Astrocyte of the cerebellum (primary cell): ENCODE measurements at regions not wholly inside any gene's neighbourhood (a gene's known extent, or its start where the extent isn't known, plus 50 kb on each side); places are given as distances from the start of the nearest gene placed in this dataset.

Experiments
- DNase-seq: peaks from one replicate; pipeline ENCODE4 v3.0.0-alpha.2; 2011; ENCODE audit warnings: low read depth
- H3K4me3 ChIP-seq: 2 replicates; pipeline ENCODE4 v1.5.1; 2011; ENCODE audit warnings: mild to moderate bottlenecking, low read depth, low read length, moderate library complexity
- in situ Hi-C: cut with HindIII; loops from 2 replicates; pipeline ENCODE4 v1.10.0; 2017; ENCODE audit warnings: low sequenced_read_pairs
- TF ChIP-seq, protein P1 (sequence below): IDR thresholded peaks from 2 replicates; pipeline ENCODE4 v1.5.1; 2012; ENCODE audit warnings: low read length, low read depth, moderate library complexity, mild to moderate bottlenecking; ENCODE audit errors: missing control alignments

- no peak for DNase-seq
- in situ Hi-C loops = no loop called here
- TF ChIP-seq, protein P1, sequence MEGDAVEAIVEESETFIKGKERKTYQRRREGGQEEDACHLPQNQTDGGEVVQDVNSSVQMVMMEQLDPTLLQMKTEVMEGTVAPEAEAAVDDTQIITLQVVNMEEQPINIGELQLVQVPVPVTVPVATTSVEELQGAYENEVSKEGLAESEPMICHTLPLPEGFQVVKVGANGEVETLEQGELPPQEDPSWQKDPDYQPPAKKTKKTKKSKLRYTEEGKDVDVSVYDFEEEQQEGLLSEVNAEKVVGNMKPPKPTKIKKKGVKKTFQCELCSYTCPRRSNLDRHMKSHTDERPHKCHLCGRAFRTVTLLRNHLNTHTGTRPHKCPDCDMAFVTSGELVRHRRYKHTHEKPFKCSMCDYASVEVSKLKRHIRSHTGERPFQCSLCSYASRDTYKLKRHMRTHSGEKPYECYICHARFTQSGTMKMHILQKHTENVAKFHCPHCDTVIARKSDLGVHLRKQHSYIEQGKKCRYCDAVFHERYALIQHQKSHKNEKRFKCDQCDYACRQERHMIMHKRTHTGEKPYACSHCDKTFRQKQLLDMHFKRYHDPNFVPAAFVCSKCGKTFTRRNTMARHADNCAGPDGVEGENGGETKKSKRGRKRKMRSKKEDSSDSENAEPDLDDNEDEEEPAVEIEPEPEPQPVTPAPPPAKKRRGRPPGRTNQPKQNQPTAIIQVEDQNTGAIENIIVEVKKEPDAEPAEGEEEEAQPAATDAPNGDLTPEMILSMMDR = no peak
- no peak overlapping the region for H3K4me3 ChIP-seq
Observed at GRCh38 chr14:84251411-84252115, 1278.4 kb upstream of the FLRT2 start.

DNA sequence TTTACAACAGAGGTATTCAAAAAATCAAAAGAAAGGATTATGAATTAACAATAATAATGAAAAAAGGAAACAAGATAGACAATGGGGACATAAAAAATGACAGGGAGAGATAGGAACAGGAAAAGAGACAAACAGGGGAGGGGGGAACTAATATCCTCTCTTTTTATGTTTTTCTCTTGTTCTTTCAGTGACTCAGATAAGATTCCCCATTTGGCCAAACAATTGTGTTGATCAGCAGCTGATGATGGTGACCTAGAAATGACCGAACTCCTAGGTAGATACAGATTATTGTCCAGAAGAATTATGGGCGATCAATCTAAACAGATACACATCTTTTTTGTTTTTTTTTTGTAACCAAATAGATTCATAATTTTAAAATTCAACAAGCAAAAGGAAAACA, 1277.2 kb upstream of the FLRT2 start:
- no peak for DNase-seq
- H3K4me3 ChIP-seq = no peak overlapping the region
- TF ChIP-seq, protein P1 = no peak
- in situ Hi-C loops = no loop called here

GRCh38 chr14:84253326-84253725, 1276.6 kb upstream of the FLRT2 start:
- in situ Hi-C loops = no loop called here
- TF ChIP-seq, protein P1 = no peak
- no peak for DNase-seq

GRCh38 chr14:84254290-84254689, 1275.7 kb upstream of the FLRT2 start:
- TF ChIP-seq, protein P1 = no peak
- no peak overlapping the region for H3K4me3 ChIP-seq
- no peak for DNase-seq
- in situ Hi-C loops = no loop called here

More at GRCh38 chr14:84253326-84253725, 1276.6 kb upstream of the FLRT2 start:
- H3K4me3 ChIP-seq = no peak overlapping the region

DNA sequence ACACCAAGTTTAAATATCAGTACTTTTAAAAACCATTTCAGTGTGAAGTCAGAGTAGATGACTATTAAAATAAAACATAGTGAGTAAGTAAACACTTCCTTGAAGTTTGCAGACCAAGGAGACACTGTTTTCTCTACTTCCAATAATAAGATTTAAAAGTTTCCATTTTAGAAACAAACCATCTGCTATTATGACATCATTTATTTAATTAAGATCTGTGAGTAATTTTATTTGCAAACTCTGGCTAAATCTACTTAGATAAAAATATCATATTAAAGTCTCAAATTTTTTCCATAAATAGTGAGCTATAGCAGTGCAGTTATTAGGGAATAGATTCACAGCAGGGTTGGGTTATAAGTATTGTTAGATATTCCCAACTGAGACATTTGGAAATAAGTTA, 1267.0 kb upstream of the FLRT2 start:
- H3K4me3 ChIP-seq = no peak overlapping the region
- TF ChIP-seq, protein P1 = no peak
- in situ Hi-C loops = no loop called here
- DNase-seq = no peak

GRCh38 chr14:84272290-84272721, 1257.6 kb upstream of the FLRT2 start:
- TF ChIP-seq, protein P1 = no peak
- no peak for DNase-seq
- no peak overlapping the region for H3K4me3 ChIP-seq
- in situ Hi-C loops = no loop called here
